IMR-90 (cell line): ENCODE measurements at regions not wholly inside any gene's neighbourhood (a gene's known extent, or its start where the extent isn't known, plus 50 kb on each side); places are given as distances from the start of the nearest gene placed in this dataset.

Source experiments
- ATAC-seq: fragments of 200-7000 bp; cut with Tn5 transposase; 2 replicates; pipeline ENCODE4 v1.9.1; 2020; ENCODE audit warnings: low read depth, mild to moderate bottlenecking, moderate library complexity
- BruUV-seq: library from RNA; stranded (reverse); fragments of 400-500 nt; replicated peaks from 2 replicates; lab custom pipeline; 2021; lab: Mats Ljungman, UMichigan
- CTCF ChIA-PET: fragments of 300-600 bp; formaldehyde crosslinking; extraction: SDS; loops from one replicate; lab custom pipeline; 2021; ENCODE audit warnings: antibody characterized with exemption; lab: Yijun Ruan, JAX
- POLR2A ChIA-PET: fragments of 300-600 bp; sonication (Branson Sonifier 250); formaldehyde crosslinking; loops from one replicate; lab custom pipeline; 2022; ENCODE audit warnings: antibody characterized with exemption; ENCODE audit not compliant: unreplicated experiment; lab: Charles Lee
- DNase-seq: peaks from one replicate; pipeline ENCODE4 v3.0.0; 2013
- H2AFZ ChIP-seq: replicated peaks from 2 replicates; pipeline ENCODE3; 2013; ENCODE audit warnings: low read length, mild to moderate bottlenecking; ENCODE audit not compliant: poor library complexity
- H2AK5ac ChIP-seq: 2 replicates; pipeline ENCODE4 v1.6.1; 2013; ENCODE audit warnings: low read depth, low read length, inconsistent platforms
- H2AK9ac ChIP-seq: replicated peaks from 2 replicates; pipeline ENCODE3; 2013; ENCODE audit warnings: mild to moderate bottlenecking, low read depth, low read length, moderate library complexity; ENCODE audit not compliant: poor library complexity
- H2BK120ac ChIP-seq: 2 replicates; pipeline ENCODE4 v1.6.1; 2013; ENCODE audit warnings: low read depth, low read length, inconsistent platforms
- H2BK15ac ChIP-seq: 3 replicates; pipeline ENCODE4 v1.6.1; 2013; ENCODE audit warnings: low read depth, low read length, inconsistent platforms
- H2BK20ac ChIP-seq: 2 replicates; pipeline ENCODE4 v1.6.1; 2013; ENCODE audit warnings: low read depth, mild to moderate bottlenecking, inconsistent platforms, low read length, moderate library complexity
- H2BK5ac ChIP-seq: 2 replicates; pipeline ENCODE4 v1.6.1; 2013; ENCODE audit warnings: mild to moderate bottlenecking, low read depth, low read length, inconsistent platforms; ENCODE audit not compliant: poor library complexity, severe bottlenecking
- H3K14ac ChIP-seq: replicated peaks from 2 replicates; pipeline ENCODE4 v1.6.1; 2013; ENCODE audit warnings: low read depth, low read length, inconsistent platforms
- H3K18ac ChIP-seq: 2 replicates; pipeline ENCODE4 v1.6.1; 2013; ENCODE audit warnings: low read depth, low read length, control low read depth
- H3K23ac ChIP-seq: 2 replicates; pipeline ENCODE4 v1.6.1; 2013; ENCODE audit warnings: low read depth, low read length, inconsistent platforms
- H3K27ac ChIP-seq: 2 replicates; pipeline ENCODE4 v1.5.1; 2013; ENCODE audit warnings: mild to moderate bottlenecking, control low read depth, low read length; ENCODE audit not compliant: insufficient read depth
- H3K27me3 ChIP-seq: 2 replicates; pipeline ENCODE4 v1.6.1; 2013; ENCODE audit warnings: low read length; ENCODE audit not compliant: control insufficient read depth, insufficient read depth
- H3K36me3 ChIP-seq: 2 replicates; pipeline ENCODE4 v1.6.1; 2013; ENCODE audit warnings: low read length, mixed read lengths; ENCODE audit not compliant: control insufficient read depth, insufficient read depth
- H3K4ac ChIP-seq: 2 replicates; pipeline ENCODE4 v1.6.1; 2013; ENCODE audit warnings: low read depth, low read length, inconsistent platforms
- H3K4me1 ChIP-seq: 2 replicates; pipeline ENCODE4 v1.6.1; 2013; ENCODE audit warnings: low read length, mixed read lengths; ENCODE audit not compliant: control insufficient read depth, insufficient read depth
- H3K4me2 ChIP-seq: 2 replicates; pipeline ENCODE4 v1.6.1; 2013; ENCODE audit warnings: low read depth, mild to moderate bottlenecking, control low read depth, low read length, moderate library complexity
- H3K4me3 ChIP-seq: 2 replicates; pipeline ENCODE4 v1.5.1; 2013; ENCODE audit warnings: low read depth, mild to moderate bottlenecking, control low read depth, low read length, moderate library complexity; ENCODE audit not compliant: insufficient read depth
- H3K56ac ChIP-seq: 2 replicates; pipeline ENCODE4 v1.6.1; 2013; ENCODE audit warnings: low read length, inconsistent platforms; ENCODE audit not compliant: insufficient read depth; ENCODE audit errors: extremely low read depth
- H3K79me1 ChIP-seq, 2 experiments: 2 replicates each; pipeline ENCODE4 v1.6.1; 2013; ENCODE audit warnings: low read length in 2 of 2, inconsistent platforms in 1 of 2, low read depth in 1 of 2
- H3K9ac ChIP-seq: 2 replicates; pipeline ENCODE4 v1.6.1; 2013; ENCODE audit warnings: low read depth, low read length, control low read depth
- H3K9me1 ChIP-seq: 2 replicates; pipeline ENCODE4 v1.6.1; 2013; ENCODE audit warnings: low read length, inconsistent platforms; ENCODE audit not compliant: insufficient read depth
- H3K9me3 ChIP-seq: 2 replicates; pipeline ENCODE4 v1.6.1; 2013; ENCODE audit warnings: low read length; ENCODE audit not compliant: control insufficient read depth, insufficient read depth
- H4K20me1 ChIP-seq: 2 replicates; pipeline ENCODE4 v1.6.1; 2013; ENCODE audit warnings: low read length, inconsistent platforms; ENCODE audit not compliant: insufficient read depth
- H4K5ac ChIP-seq: 2 replicates; pipeline ENCODE4 v1.6.1; 2013; ENCODE audit warnings: mild to moderate bottlenecking, low read depth, low read length, control low read depth
- H4K8ac ChIP-seq, 2 experiments: 2 replicates each; pipeline ENCODE4 v1.6.1; 2013; ENCODE audit warnings: low read depth in 2 of 2, low read length in 2 of 2, control low read depth in 1 of 2, inconsistent platforms in 1 of 2
- H4K91ac ChIP-seq: 2 replicates; pipeline ENCODE4 v1.6.1; 2013; ENCODE audit warnings: low read depth, low read length, inconsistent platforms; ENCODE audit not compliant: insufficient read depth
- BHLHE40 ChIP-seq: fragments of 150-350 bp; IDR thresholded peaks from 2 replicates; pipeline ENCODE4 v1.6.1; 2016; ENCODE audit warnings: mild to moderate bottlenecking, low read depth, low read length
- CEBPB ChIP-seq: IDR thresholded peaks from 2 replicates; pipeline ENCODE4 v1.6.1; 2012; ENCODE audit warnings: low read depth, low read length, improper control_type of control experiment
- CHD1 ChIP-seq: IDR thresholded peaks from 2 replicates; pipeline ENCODE4 v1.6.1; 2012; ENCODE audit warnings: low read depth, low read length, improper control_type of control experiment
- CTCF ChIP-seq: conservative IDR thresholded peaks from 2 replicates; pipeline ENCODE4 v1.5.1; 2012; ENCODE audit warnings: mild to moderate bottlenecking, low read depth, low read length, improper control_type of control experiment
- ELK1 ChIP-seq: fragments of 150-350 bp; IDR thresholded peaks from 2 replicates; pipeline ENCODE4 v1.6.1; 2016; ENCODE audit warnings: low read depth, mild to moderate bottlenecking, low read length, moderate library complexity, borderline replicate concordance
- FOS ChIP-seq: fragments of 150-350 bp; IDR thresholded peaks from 2 replicates; pipeline ENCODE4 v1.6.1; 2016; ENCODE audit warnings: low read depth, low read length
- MAFK ChIP-seq: IDR thresholded peaks from 2 replicates; pipeline ENCODE4 v1.6.1; 2012; ENCODE audit warnings: low read depth, low read length, improper control_type of control experiment
- MAZ ChIP-seq: IDR thresholded peaks from 2 replicates; pipeline ENCODE4 v1.6.1; 2012; ENCODE audit warnings: low read depth, mild to moderate bottlenecking, low read length, improper control_type of control experiment, moderate library complexity, borderline replicate concordance
- MXI1 ChIP-seq: IDR thresholded peaks from 2 replicates; pipeline ENCODE4 v1.6.1; 2012; ENCODE audit warnings: low read depth, mild to moderate bottlenecking, low read length, moderate library complexity, borderline replicate concordance
- NFE2L2 ChIP-seq: fragments of 150-350 bp; IDR thresholded peaks from 2 replicates; pipeline ENCODE4 v1.6.1; 2016; ENCODE audit warnings: low read depth, mild to moderate bottlenecking, low read length
- POLR2A ChIP-seq: IDR thresholded peaks from 2 replicates; pipeline ENCODE4 v1.6.1; 2012; ENCODE audit warnings: mild to moderate bottlenecking, low read depth, low read length
- RAD21 ChIP-seq: IDR thresholded peaks from 2 replicates; pipeline ENCODE4 v1.6.1; 2012; ENCODE audit warnings: low read length, improper control_type of control experiment
- RCOR1 ChIP-seq: IDR thresholded peaks from 2 replicates; pipeline ENCODE4 v1.6.1; 2012; ENCODE audit warnings: mild to moderate bottlenecking, low read length, improper control_type of control experiment; ENCODE audit not compliant: insufficient replicate concordance
- RFX5 ChIP-seq: IDR thresholded peaks from 2 replicates; pipeline ENCODE4 v1.8.0; 2012; ENCODE audit warnings: low read depth, mild to moderate bottlenecking, low read length, moderate library complexity
- SMC3 ChIP-seq: fragments of 150-350 bp; IDR thresholded peaks from 2 replicates; pipeline ENCODE4 v1.6.1; 2016; ENCODE audit warnings: low read depth, mild to moderate bottlenecking, antibody characterized with exemption, low read length, moderate library complexity
- USF2 ChIP-seq: fragments of 150-350 bp; IDR thresholded peaks from 2 replicates; pipeline ENCODE4 v1.6.1; 2017; ENCODE audit warnings: mild to moderate bottlenecking, antibody characterized with exemption, low read length, low read depth
- WGBS, 2 experiments: methylation state at CpG; one replicate each; pipeline versions ENCODE4 v1.1.5 to v1.1.7; 2013; ENCODE audit warnings: missing lambda C conversion rate in 2 of 2; ENCODE audit not compliant: insufficient read length in 1 of 2; ENCODE audit errors: extremely low coverage in 2 of 2; 5-methylcytosine and 5-hydroxymethylcytosine counted together
- dilution Hi-C: fragments of 300-500 bp; cut with HindIII; formaldehyde crosslinking; loops from one replicate; pipeline ENCODE4 v1.14.3; 2018; ENCODE audit warnings: low sequenced_read_pairs; ENCODE audit not compliant: unreplicated experiment
- in situ Hi-C: fragments of 300-500 bp; cut with MboI; formaldehyde crosslinking; loops from 3 replicates; pipeline ENCODE4 v1.14.3; 2019; ENCODE audit warnings: low sequenced_read_pairs, inconsistent platforms, mixed read lengths
- intact Hi-C: fragments of 100-400 bp; cut with micrococcal nuclease; formaldehyde crosslinking; loops from 2 replicates; pipeline ENCODE4 v1.10.0; 2022

DNA sequence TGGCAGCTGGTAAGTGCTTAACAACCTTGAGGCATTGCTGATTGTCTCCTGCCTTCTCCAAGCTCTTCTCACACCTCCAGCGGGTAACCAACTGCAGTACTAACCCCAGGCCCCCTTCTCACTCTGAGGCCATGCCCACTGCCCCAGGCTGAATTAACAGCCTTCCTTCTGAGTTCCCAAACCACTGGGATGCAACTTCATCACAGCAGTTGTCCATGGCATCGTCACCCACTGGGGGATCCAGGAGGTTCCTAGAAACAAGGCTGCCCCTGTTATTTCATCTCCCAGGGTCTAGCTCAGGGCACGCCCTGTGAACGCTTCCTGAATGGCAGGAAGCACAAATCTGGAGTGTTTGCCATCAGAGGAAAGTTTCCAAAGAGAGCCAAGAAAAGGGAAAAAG lies 58.0 kb downstream of the SYNE3 start:
- intact Hi-C loops (no loop called here), in situ Hi-C loops (no loop called here), dilution Hi-C loops (no loop called here)
- ChIA-PET CTCF (interaction anchor here (1.5 to 1.6 kb wide), 2 partner anchors 16 to 69 kb away, joined by 5 read pairs; no protein-coding TSS in a partner anchor), POLR2A (no interaction called here)
- DNase-seq (no peak), ATAC-seq (no peak)
- Histone ChIP-seq H3K4me1 (peaks cover 5% of the 10 kb centered on the region; the same call in 1 of the 2 replicates), H2AK9ac (no peak overlapping the region), H2BK15ac (no peak overlapping the region), H3K79me1 (peaks cover 0 to 11% of the 10 kb centered on the region in 2 experiments; a peak in 1 of 4 replicates), H2BK5ac (no peak overlapping the region), H4K8ac (no peak overlapping the region), H4K91ac (no peak overlapping the region), H2BK20ac (no peak overlapping the region), H3K14ac (no peak overlapping the region), H3K4me2 (no peak overlapping the region), H4K20me1 (peaks cover 17% of the 10 kb centered on the region), H3K56ac (no peak overlapping the region), H3K9me1 (peaks cover 15% of the 10 kb centered on the region), H3K4ac (no peak overlapping the region), H3K9ac (no peak overlapping the region), H3K4me3 (no peak overlapping the region), H3K27ac (no peak overlapping the region), H3K23ac (no peak overlapping the region), H2AFZ (no peak overlapping the region), H3K36me3 (peaks cover 7% of the 10 kb centered on the region; the same call in 1 of the 2 replicates), H4K5ac (no peak overlapping the region), H3K9me3 (no peaks in the 10 kb centered on the region), H3K27me3 (no peaks in the 10 kb centered on the region), H3K18ac (no peak overlapping the region), H2AK5ac (no peak overlapping the region), H2BK120ac (no peak overlapping the region)
- TF ChIP-seq BHLHE40 (no peak), CTCF (no peak), POLR2A (no peak), FOS (no peak), SMC3 (no peak), MAZ (no peak), CEBPB (no peak), NFE2L2 (no peak), RCOR1 (no peak), MXI1 (no peak), RAD21 (no peak), ELK1 (no peak), MAFK (no peak), RFX5 (no peak), CHD1 (no peak), USF2 (no peak)
- WGBS, 2 experiments: 100% methylated on average over 1 of the region's 4 CpGs; no CpG with 5 or more reads in 1 of the 2 experiments
- no TSS peak for BruUV-seq
